Psoas muscle (tissue), 7 donors: ENCODE measurements at regions not wholly inside any gene's neighbourhood (a gene's known extent, or its start where the extent isn't known, plus 50 kb on each side); places are given as distances from the start of the nearest gene placed in this dataset.

Source experiments
- ATAC-seq, 4 donors: fragments of 200-7000 bp; cut with Tn5 transposase; one replicate each; pipeline ENCODE4 v1.9.1; 2020; ENCODE audit warnings: moderate library complexity in 3 of 4, mild to moderate bottlenecking in 2 of 4
- DNase-seq, 2 donors: peaks; one replicate each; pipeline ENCODE4 v3.0.0-alpha.2; 2020
- H3K27ac ChIP-seq: fragments of 200-600 bp; one replicate; pipeline ENCODE4 v1.8.0; 2022
- H3K27me3 ChIP-seq, 3 donors: fragments of 200-600 bp in 1 of 3; one replicate each; pipeline versions ENCODE4 v1.6.1 to v1.8.0; 2013 to 2022; ENCODE audit warnings: low read length in 2 of 3, mild to moderate bottlenecking in 2 of 3, moderate library complexity in 1 of 3; ENCODE audit not compliant: insufficient read depth in 3 of 3
- H3K36me3 ChIP-seq, 2 donors: fragments of 200-600 bp in 1 of 2; one replicate each; pipeline versions ENCODE4 v1.6.1 to v1.8.0; 2013 to 2022; ENCODE audit warnings: low read depth in 1 of 2, mild to moderate bottlenecking in 1 of 2, moderate library complexity in 1 of 2; ENCODE audit not compliant: insufficient read depth in 1 of 2
- H3K4me1 ChIP-seq: fragments of 200-600 bp; one replicate; pipeline ENCODE4 v1.8.0; 2022
- H3K4me3 ChIP-seq: fragments of 200-600 bp; one replicate; pipeline ENCODE4 v1.8.0; 2022; ENCODE audit warnings: mild to moderate bottlenecking
- H3K9me3 ChIP-seq: fragments of 200-600 bp; one replicate; pipeline ENCODE4 v1.8.0; 2022
- WGBS, 3 donors: extraction: QIAGEN DNeasy Blood & Tissue Kit; methylation state at CpG; one replicate each; pipeline versions ENCODE4 v1.1.6 to v1.1.7; 2013; 5-methylcytosine and 5-hydroxymethylcytosine counted together
- intact Hi-C, 2 donors: fragments of 100-400 bp; cut with DNase I; formaldehyde crosslinking; loops; one replicate each; pipeline versions ENCODE4 v1.11.0 to v1.14.2; 2022
- TF ChIP-seq, protein P1 (sequence below): fragments of 200-600 bp; IDR thresholded peaks from one replicate; pipeline ENCODE4 v1.8.0; 2022; ENCODE audit warnings: antibody characterized with exemption
- donor health status: healthy with polysubstance abuse.
- donor health status: DM: no; HTN: no; CAD: no; lungs with moderate emphysema.
- donor health status: Bipolar disorder and iron deficiency.
- donor health status: healthy.
- donor health status: DM: yes; HTN: yes; CAD: no.
- donor health status: DM: no; HTN: no; CAD: no.
- donor health status: DM: yes; HTN: yes; CAD: no.

DNA sequence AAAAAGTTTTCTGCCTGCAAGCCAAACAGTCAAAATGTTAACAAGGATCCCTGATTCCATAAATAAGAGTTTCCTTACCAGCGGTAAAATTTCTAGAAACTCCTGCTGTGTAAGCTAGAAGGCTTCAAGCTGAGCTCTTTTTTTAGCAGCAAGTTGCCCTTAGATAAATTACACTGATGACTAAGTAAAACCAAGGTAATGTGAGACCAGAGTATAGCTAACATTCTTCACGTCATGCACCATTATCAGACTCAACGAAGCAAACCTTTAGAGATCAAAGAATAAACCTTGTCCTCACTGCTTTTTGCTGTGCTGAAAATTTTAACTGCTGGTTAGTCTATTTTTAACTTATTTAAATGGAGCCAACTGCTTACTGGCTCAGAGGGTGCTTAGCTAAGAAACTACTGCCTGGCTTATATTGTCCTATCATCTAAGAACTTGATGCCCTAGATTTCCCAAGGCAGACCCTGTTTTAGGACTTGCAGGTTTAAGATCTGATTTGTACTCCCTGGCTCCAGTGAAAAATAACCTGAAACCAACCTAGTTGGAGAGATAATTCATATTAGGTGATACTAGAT is 900.7 kb downstream of the JRKL start:
- intact Hi-C loops, result loop anchor here in 1 of 2 donors (5.0 kb wide), 1 partner anchor 77 kb away; no protein-coding TSS in a partner anchor
- no peaks in the 10 kb centered on the region for H3K36me3 ChIP-seq
- DNase-seq, result no peak
- H3K9me3 ChIP-seq, result no peaks in the 10 kb centered on the region
- peak; percentile 80 to 93 (median 86) for ATAC-seq
- peak overlapping the region; percentile 48 for H3K27ac ChIP-seq
- H3K4me3 ChIP-seq, result peak overlapping the region; percentile 43
- WGBS, 3 donors, result 13 to 36% (median 16%) methylated on average over 3 of the region's 3 CpGs
- H3K4me1 ChIP-seq, result no peaks in the 10 kb centered on the region
- no peaks in the 10 kb centered on the region for H3K27me3 ChIP-seq
- TF ChIP-seq, protein P1, sequence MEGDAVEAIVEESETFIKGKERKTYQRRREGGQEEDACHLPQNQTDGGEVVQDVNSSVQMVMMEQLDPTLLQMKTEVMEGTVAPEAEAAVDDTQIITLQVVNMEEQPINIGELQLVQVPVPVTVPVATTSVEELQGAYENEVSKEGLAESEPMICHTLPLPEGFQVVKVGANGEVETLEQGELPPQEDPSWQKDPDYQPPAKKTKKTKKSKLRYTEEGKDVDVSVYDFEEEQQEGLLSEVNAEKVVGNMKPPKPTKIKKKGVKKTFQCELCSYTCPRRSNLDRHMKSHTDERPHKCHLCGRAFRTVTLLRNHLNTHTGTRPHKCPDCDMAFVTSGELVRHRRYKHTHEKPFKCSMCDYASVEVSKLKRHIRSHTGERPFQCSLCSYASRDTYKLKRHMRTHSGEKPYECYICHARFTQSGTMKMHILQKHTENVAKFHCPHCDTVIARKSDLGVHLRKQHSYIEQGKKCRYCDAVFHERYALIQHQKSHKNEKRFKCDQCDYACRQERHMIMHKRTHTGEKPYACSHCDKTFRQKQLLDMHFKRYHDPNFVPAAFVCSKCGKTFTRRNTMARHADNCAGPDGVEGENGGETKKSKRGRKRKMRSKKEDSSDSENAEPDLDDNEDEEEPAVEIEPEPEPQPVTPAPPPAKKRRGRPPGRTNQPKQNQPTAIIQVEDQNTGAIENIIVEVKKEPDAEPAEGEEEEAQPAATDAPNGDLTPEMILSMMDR, result no peak

- DNase-seq (no peak), ATAC-seq (no peak)
- WGBS, 3 donors, result 63 to 70% (median 70%) methylated on average over 5 of the region's 5 CpGs
- intact Hi-C loops, result no loop called here
- Histone ChIP-seq H3K4me1 (no peaks in the 10 kb centered on the region), H3K27me3 (no peaks in the 10 kb centered on the region), H3K4me3 (no peak overlapping the region), H3K9me3 (no peaks in the 10 kb centered on the region), H3K36me3 (no peaks in the 10 kb centered on the region), H3K27ac (no peak overlapping the region)
- TF ChIP-seq, protein P1, result no peak
Observed at GRCh38 chr11:97296301-97296700, 906.5 kb downstream of the JRKL start.

DNA sequence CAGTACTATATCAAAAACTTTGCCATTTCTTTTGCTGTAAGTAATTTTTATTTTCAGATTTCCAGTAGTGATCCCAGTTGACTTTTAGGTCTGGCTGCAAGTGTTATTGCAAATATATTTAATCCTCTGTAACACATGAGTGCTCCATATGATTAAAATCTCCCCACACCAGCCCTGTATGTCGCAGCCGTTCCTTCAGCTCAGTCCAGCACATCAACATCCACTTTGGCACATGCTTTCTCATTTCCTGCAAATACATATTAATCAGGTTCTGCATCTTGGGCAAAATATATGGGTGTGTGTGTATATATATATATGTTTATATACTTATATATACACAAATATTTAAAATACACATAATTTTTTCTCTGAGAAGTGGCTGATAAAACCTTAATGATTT is 919.5 kb downstream of the JRKL start:
- no peak for DNase-seq
- TF ChIP-seq, protein P1, result no peak
- 73 to 81% (median 80%) methylated on average over 2 of the region's 2 CpGs for WGBS, 3 donors
- ATAC-seq, result no peak
- H3K36me3 ChIP-seq, result no peaks in the 10 kb centered on the region
- H3K27ac ChIP-seq, result no peak overlapping the region
- H3K9me3 ChIP-seq, result no peaks in the 10 kb centered on the region
- H3K4me3 ChIP-seq, result no peak overlapping the region
- intact Hi-C loops, result no loop called here
- H3K4me1 ChIP-seq, result no peaks in the 10 kb centered on the region
- H3K27me3 ChIP-seq, result no peaks in the 10 kb centered on the region

GRCh38 chr11:97325693-97326092 is 935.9 kb downstream of the JRKL start:
- no peak for DNase-seq
- Histone ChIP-seq H3K4me1 (no peaks in the 10 kb centered on the region), H3K27ac (no peak overlapping the region), H3K36me3 (no peaks in the 10 kb centered on the region), H3K4me3 (no peak overlapping the region), H3K9me3 (no peaks in the 10 kb centered on the region), H3K27me3 (no peaks in the 10 kb centered on the region)
- intact Hi-C loops, result no loop called here
- TF ChIP-seq, protein P1, result no peak
- WGBS, 3 donors, result 57 to 67% (median 61%) methylated on average over 2 of the region's 2 CpGs
- no peak for ATAC-seq

DNA sequence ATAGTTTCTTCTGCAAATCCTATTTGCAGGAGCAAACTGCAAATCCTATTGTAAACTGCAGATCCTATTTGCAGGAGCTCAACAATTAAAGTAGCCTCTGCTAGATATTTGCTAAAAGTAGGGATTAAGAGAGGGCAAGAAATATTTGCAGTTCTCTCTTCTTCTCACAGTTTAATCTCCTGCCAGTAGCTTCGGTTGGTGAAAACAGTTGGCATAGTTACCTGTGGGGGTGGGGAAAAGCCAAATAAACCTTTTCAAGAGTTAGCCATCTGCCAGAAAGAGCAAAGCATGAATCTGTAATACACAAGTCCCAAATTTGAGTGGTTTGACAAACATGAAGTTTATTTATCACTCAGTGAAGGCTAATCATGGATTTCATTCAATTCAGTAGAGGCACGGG is 942.5 kb downstream of the JRKL start:
- ATAC-seq, result no peak
- no peak for DNase-seq
- H3K9me3 ChIP-seq, result no peaks in the 10 kb centered on the region
- H3K36me3 ChIP-seq, result no peaks in the 10 kb centered on the region
- no peaks in the 10 kb centered on the region for H3K27me3 ChIP-seq
- intact Hi-C loops, result no loop called here
- no peak overlapping the region for H3K4me3 ChIP-seq
- TF ChIP-seq, protein P1, result no peak
- no peaks in the 10 kb centered on the region for H3K4me1 ChIP-seq
- no peak overlapping the region for H3K27ac ChIP-seq
- WGBS, 3 donors, result 52 to 74% (median 54%) methylated on average over 2 of the region's 2 CpGs
